ENCODE measurements at regions not wholly inside any gene's neighbourhood (a gene's known extent, or its start where the extent isn't known, plus 50 kb on each side); places are given as distances from the start of the nearest gene placed in this dataset.

DNA sequence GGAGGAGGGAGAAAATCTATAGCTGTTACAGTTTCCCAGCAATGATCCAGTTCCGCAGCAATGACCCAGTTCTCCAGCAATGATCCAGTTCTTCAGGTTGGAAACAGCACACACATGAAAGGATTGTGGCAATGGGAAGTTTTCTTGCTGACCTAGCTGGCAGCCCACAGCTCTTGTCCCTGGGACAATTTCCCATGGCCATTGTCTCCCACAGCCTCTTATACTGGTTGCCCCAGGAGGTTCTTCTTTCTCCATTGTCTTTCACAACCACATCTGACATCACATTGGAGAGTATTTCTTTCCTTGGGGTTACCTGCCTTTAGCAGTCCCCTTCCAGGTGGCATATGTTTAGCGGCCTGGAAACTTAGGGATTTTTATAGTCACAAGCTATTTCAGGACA, 209.8 kb upstream of the PLEKHG7 start:
- DNase-seq (ENCODE audit: low read depth in 6 of 9, low spot score in 9 of 9), result no peak
- no peaks in the 10 kb centered on the region for H3K27me3 ChIP-seq (ENCODE audit: control insufficient read depth in 2 of 2, insufficient read depth in 1 of 2, low read length in 1 of 2)
- no peak overlapping the region for H3K4me3 ChIP-seq (ENCODE audit: low read length in 2 of 2)
- no peaks in the 10 kb centered on the region for H3K9me3 ChIP-seq (ENCODE audit: control insufficient read depth in 2 of 2, insufficient read depth in 1 of 2, low read length in 1 of 2)
- no peak overlapping the region for H3K27ac ChIP-seq (ENCODE audit: low read depth in 1 of 2, low read length in 1 of 2)
- WGBS, result over 99% methylated on average over 2 of the region's 2 CpGs
- H3K36me3 ChIP-seq (ENCODE audit: control insufficient read depth in 2 of 2, insufficient read depth in 2 of 2, low read length in 1 of 2), result no peaks in the 10 kb centered on the region
- H3K4me1 ChIP-seq (ENCODE audit: control insufficient read depth in 2 of 2, insufficient read depth in 2 of 2, low read length in 2 of 2), result no peaks in the 10 kb centered on the region

DNA sequence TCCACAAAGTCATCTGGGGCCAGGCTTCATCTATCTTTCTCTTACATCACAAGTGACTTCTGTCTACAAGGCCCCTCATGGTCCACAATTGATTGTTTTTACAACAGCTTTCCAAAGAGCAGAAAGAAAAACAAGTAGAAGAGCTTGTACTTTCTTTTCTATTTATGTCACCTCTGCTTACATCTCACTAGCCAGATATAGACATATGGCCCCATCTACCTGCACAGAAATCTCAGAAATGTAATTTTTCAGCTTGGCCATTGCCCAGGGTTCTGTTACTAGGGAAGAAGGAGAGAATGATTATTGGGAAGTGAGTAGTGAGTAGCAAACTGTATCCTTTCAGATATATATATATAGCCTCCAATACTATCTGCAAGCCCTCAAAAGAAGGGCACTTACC, 210.5 kb upstream of the PLEKHG7 start:
- no peak overlapping the region for H3K4me3 ChIP-seq (ENCODE audit: low read length in 2 of 2)
- no peaks in the 10 kb centered on the region for H3K36me3 ChIP-seq (ENCODE audit: control insufficient read depth in 2 of 2, insufficient read depth in 2 of 2, low read length in 1 of 2)
- no peaks in the 10 kb centered on the region for H3K4me1 ChIP-seq (ENCODE audit: control insufficient read depth in 2 of 2, insufficient read depth in 2 of 2, low read length in 2 of 2)
- H3K27ac ChIP-seq (ENCODE audit: low read depth in 1 of 2, low read length in 1 of 2), result no peak overlapping the region
- no peaks in the 10 kb centered on the region for H3K9me3 ChIP-seq (ENCODE audit: control insufficient read depth in 2 of 2, insufficient read depth in 1 of 2, low read length in 1 of 2)
- no peaks in the 10 kb centered on the region for H3K27me3 ChIP-seq (ENCODE audit: control insufficient read depth in 2 of 2, insufficient read depth in 1 of 2, low read length in 1 of 2)
- DNase-seq (ENCODE audit: low read depth in 6 of 9, low spot score in 9 of 9), result no peak

DNA sequence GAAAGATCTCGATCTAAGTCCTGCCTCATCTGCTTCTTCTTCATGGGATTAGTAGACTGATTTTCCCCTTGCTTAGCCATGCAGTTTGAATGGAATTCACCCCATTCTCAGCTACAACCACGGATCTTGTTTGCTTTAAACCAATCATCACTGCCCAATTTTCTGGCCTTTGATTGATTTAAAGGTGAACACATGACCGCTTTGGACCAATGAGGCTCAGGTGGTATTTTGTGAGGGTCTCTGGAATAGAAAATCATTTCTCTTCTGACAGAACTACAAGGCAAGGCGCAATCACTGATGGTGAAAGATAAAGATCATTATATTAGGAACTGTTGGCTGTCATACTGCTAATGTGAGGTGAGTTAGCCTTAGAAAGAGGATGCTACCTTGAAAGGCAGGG, 213.0 kb upstream of the PLEKHG7 start:
- no peaks in the 10 kb centered on the region for H3K4me1 ChIP-seq (ENCODE audit: control insufficient read depth in 2 of 2, insufficient read depth in 2 of 2, low read length in 2 of 2)
- no peak for DNase-seq (ENCODE audit: low read depth in 6 of 9, low spot score in 9 of 9)
- no peak overlapping the region for H3K27ac ChIP-seq (ENCODE audit: low read depth in 1 of 2, low read length in 1 of 2)
- H3K4me3 ChIP-seq (ENCODE audit: low read length in 2 of 2), result no peak overlapping the region
- no peaks in the 10 kb centered on the region for H3K9me3 ChIP-seq (ENCODE audit: control insufficient read depth in 2 of 2, insufficient read depth in 1 of 2, low read length in 1 of 2)
- H3K36me3 ChIP-seq (ENCODE audit: control insufficient read depth in 2 of 2, insufficient read depth in 2 of 2, low read length in 1 of 2), result no peaks in the 10 kb centered on the region
- WGBS, result 96% methylated on average over 4 of the region's 4 CpGs
- no peaks in the 10 kb centered on the region for H3K27me3 ChIP-seq (ENCODE audit: control insufficient read depth in 2 of 2, insufficient read depth in 1 of 2, low read length in 1 of 2)

DNA sequence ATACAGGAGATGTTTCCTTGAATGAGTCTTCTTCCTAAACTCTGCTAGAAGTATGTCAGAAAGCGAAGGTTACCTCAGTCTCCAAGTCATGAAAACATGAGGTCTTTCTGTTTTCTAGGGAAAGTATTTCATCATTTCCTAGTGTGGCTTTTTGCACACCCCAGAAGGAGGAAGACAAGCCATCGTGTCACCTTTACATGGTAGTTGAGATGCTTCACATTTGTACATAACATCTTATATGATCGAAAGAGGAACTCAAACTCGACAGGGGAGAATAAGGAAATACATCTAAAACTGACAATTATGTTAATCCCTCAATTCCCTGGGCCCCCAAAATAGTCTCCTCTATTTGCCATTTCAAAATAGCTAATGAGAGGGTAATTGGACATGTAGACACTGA, 214.1 kb upstream of the PLEKHG7 start:
- WGBS, result 50% methylated on average over 4 of the region's 4 CpGs

DNA sequence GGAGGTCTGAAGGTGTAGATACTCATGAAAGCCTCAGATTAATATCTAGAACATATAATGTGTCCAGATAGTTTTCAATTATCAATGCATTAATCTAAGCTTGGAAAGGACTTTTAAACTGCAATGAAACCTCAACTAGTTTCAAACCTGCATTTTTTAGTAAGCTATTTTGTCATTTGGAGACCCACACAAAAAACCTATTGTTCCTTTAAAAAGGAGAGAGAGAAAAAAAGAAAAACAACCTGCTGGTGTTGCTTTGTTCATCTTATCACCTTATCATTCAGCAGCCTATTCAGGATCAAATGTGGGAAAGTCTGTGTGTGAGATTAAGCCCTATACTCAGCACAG, 215.7 kb upstream of the PLEKHG7 start:
- Histone ChIP-seq H3K9me3 (ENCODE audit: control insufficient read depth in 2 of 2, insufficient read depth in 1 of 2, low read length in 1 of 2) (no peaks in the 10 kb centered on the region), H3K27me3 (ENCODE audit: control insufficient read depth in 2 of 2, insufficient read depth in 1 of 2, low read length in 1 of 2) (no peaks in the 10 kb centered on the region), H3K36me3 (ENCODE audit: control insufficient read depth in 2 of 2, insufficient read depth in 2 of 2, low read length in 1 of 2) (no peaks in the 10 kb centered on the region), H3K4me1 (ENCODE audit: control insufficient read depth in 2 of 2, insufficient read depth in 2 of 2, low read length in 2 of 2) (no peaks in the 10 kb centered on the region), H3K4me3 (ENCODE audit: low read length in 2 of 2) (no peak overlapping the region), H3K27ac (ENCODE audit: low read depth in 1 of 2, low read length in 1 of 2) (no peak overlapping the region)
- no peak for DNase-seq (ENCODE audit: low read depth in 6 of 9, low spot score in 9 of 9)

More for the DNA sequence above, 214.1 kb upstream of the PLEKHG7 start:
- Histone ChIP-seq H3K4me1 (ENCODE audit: control insufficient read depth in 2 of 2, insufficient read depth in 2 of 2, low read length in 2 of 2) (no peaks in the 10 kb centered on the region), H3K4me3 (ENCODE audit: low read length in 2 of 2) (no peak overlapping the region), H3K9me3 (ENCODE audit: control insufficient read depth in 2 of 2, insufficient read depth in 1 of 2, low read length in 1 of 2) (no peaks in the 10 kb centered on the region), H3K36me3 (ENCODE audit: control insufficient read depth in 2 of 2, insufficient read depth in 2 of 2, low read length in 1 of 2) (no peaks in the 10 kb centered on the region), H3K27me3 (ENCODE audit: control insufficient read depth in 2 of 2, insufficient read depth in 1 of 2, low read length in 1 of 2) (no peaks in the 10 kb centered on the region), H3K27ac (ENCODE audit: low read depth in 1 of 2, low read length in 1 of 2) (no peak overlapping the region)
- DNase-seq (ENCODE audit: low read depth in 6 of 9, low spot score in 9 of 9), result no peak

DNA sequence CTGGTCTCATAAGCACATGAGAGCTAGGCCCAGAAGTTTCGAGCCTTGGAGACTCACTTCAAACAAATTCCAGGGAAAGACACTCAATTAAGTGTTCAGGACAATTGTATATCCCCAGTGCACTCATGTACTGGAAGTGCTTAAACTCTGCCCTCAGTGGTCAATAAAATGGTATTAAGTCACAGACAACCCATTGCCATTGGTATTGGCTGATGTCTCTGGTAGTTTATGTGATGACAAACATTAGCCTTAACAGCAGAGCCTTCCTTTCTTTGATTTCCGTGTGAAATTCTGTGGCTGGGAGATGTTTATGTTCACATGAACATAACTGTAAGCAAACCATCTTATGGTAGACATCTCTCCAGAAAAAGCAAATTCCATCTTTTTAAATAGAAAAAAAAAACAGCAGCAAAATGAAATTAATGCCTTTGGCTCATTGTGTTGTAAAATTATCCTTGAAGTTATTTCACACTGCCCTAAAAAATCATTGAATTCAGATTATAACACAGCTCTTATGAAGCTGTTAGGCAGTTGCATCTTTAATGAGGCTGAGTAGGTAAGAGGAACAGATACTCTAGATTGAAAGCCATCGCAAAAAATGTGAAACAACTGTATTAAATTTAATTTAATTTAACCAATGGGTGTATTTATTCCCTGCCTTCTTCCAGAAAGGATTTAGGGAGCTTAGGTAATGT, 216.2 kb upstream of the PLEKHG7 start:
- Histone ChIP-seq H3K27ac (ENCODE audit: low read depth in 1 of 2, low read length in 1 of 2) (peak overlapping the region in 1 of 2 donors; percentile 22), H3K36me3 (ENCODE audit: control insufficient read depth in 2 of 2, insufficient read depth in 2 of 2, low read length in 1 of 2) (no peaks in the 10 kb centered on the region), H3K27me3 (ENCODE audit: control insufficient read depth in 2 of 2, insufficient read depth in 1 of 2, low read length in 1 of 2) (no peaks in the 10 kb centered on the region), H3K9me3 (ENCODE audit: control insufficient read depth in 2 of 2, insufficient read depth in 1 of 2, low read length in 1 of 2) (no peaks in the 10 kb centered on the region), H3K4me3 (ENCODE audit: low read length in 2 of 2) (no peak overlapping the region), H3K4me1 (ENCODE audit: control insufficient read depth in 2 of 2, insufficient read depth in 2 of 2, low read length in 2 of 2) (no peaks in the 10 kb centered on the region)
- DNase-seq (ENCODE audit: low read depth in 6 of 9, low spot score in 9 of 9), result no peak
- 97% methylated on average over 3 of the region's 3 CpGs for WGBS

DNA sequence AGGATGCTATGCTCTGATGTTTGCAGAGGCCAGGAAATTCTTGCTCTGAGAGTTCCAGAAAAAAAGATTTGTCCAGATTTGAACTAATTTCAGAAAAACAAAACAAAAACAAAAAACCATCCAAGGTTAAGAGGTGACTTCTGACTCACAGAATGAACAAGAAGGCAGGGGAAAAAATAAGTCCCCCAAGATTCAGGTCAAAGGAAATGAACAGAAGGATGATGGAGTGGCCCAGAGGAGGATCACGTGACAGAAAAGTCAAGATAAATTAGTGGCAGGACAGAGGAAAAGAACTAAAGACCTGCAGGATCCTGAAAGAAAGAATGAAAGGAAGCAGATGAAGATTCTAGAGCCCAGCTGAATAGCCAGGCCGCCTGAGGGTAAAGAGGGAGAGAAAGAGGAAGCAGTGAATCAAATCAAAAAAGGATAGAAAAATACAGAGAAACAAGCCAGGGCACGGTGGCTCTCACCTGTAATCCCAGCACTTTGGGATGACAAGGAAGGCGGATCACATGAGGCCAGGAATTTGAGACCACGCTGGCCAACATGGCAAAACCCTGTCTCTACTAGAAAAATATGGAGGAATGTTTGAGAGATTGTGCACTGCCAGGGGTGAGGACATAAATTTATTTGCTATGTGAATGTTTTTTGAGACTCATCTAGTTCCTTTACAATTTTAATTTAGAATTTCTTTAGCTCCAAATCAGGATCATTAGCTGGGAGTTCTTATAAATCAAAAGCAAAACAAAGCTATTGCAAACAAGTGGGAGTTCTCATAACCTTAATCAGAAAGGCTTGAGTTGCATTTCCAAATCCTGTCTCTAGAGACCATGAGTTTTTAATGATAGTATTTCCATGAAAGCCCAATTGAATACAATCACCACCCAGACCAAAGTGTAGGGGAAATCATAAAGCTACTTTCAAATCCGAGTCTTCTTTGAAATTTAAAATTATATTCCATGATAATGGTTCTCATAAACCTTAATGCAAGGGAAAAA, 217.1 kb upstream of the PLEKHG7 start:
- Histone ChIP-seq H3K4me3 (ENCODE audit: low read length in 2 of 2) (no peak overlapping the region), H3K4me1 (ENCODE audit: control insufficient read depth in 2 of 2, insufficient read depth in 2 of 2, low read length in 2 of 2) (no peaks in the 10 kb centered on the region), H3K36me3 (ENCODE audit: control insufficient read depth in 2 of 2, insufficient read depth in 2 of 2, low read length in 1 of 2) (no peaks in the 10 kb centered on the region), H3K9me3 (ENCODE audit: control insufficient read depth in 2 of 2, insufficient read depth in 1 of 2, low read length in 1 of 2) (no peaks in the 10 kb centered on the region), H3K27ac (ENCODE audit: low read depth in 1 of 2, low read length in 1 of 2) (no peak overlapping the region), H3K27me3 (ENCODE audit: control insufficient read depth in 2 of 2, insufficient read depth in 1 of 2, low read length in 1 of 2) (no peaks in the 10 kb centered on the region)
- DNase-seq (ENCODE audit: low read depth in 6 of 9, low spot score in 9 of 9), result no peak
- WGBS, result 75% methylated on average over 6 of the region's 6 CpGs

DNA sequence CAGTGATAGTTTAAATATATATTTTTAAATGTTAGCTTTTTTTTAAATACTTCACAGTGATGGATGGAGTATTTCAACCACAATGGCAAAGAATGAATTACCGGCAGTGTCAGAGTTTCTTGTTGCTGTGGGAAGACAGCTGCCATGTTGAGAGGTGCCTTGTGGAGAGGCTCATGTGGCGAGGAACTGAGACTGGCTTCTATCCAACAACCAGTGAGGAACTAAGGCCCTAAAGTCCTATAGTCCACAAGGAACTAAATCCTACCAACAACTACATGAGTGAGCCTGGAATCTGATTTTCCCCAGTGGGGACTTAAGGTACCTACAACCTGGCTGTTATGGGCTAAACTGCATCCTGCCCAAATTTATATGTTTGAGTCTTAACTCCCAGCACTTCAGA, 220.2 kb upstream of the PLEKHG7 start:
- H3K4me1 ChIP-seq (ENCODE audit: control insufficient read depth in 2 of 2, insufficient read depth in 2 of 2, low read length in 2 of 2), result no peaks in the 10 kb centered on the region
- DNase-seq (ENCODE audit: low read depth in 6 of 9, low spot score in 9 of 9), result no peak
- H3K9me3 ChIP-seq (ENCODE audit: control insufficient read depth in 2 of 2, insufficient read depth in 1 of 2, low read length in 1 of 2), result no peaks in the 10 kb centered on the region
- H3K27me3 ChIP-seq (ENCODE audit: control insufficient read depth in 2 of 2, insufficient read depth in 1 of 2, low read length in 1 of 2), result no peaks in the 10 kb centered on the region
- no peak overlapping the region for H3K27ac ChIP-seq (ENCODE audit: low read depth in 1 of 2, low read length in 1 of 2)
- H3K36me3 ChIP-seq (ENCODE audit: control insufficient read depth in 2 of 2, insufficient read depth in 2 of 2, low read length in 1 of 2), result no peaks in the 10 kb centered on the region
- H3K4me3 ChIP-seq (ENCODE audit: low read length in 2 of 2), result no peak overlapping the region
- WGBS, result 96% methylated on average over 2 of the region's 2 CpGs

DNA sequence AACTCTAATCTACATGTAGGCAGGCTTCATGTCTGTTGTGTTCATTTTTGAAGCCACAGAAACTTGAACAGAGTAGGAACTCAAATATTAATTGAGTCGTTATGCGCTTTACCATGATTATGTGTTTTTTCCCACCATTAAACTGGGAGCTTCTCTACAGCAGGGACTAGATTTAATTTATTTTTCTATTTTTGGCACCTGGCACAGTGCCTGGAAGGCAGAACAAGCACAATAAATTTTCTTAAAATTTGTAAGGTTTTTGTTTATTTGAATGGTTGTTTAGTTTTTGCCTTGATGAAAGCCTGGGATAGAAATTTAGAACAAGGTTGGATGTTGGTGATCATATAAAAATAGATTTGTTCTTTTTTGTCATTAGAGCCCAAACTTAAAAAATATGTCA, 221.7 kb upstream of the PLEKHG7 start:
- no peak for DNase-seq (ENCODE audit: low read depth in 6 of 9, low spot score in 9 of 9)
- no peaks in the 10 kb centered on the region for H3K36me3 ChIP-seq (ENCODE audit: control insufficient read depth in 2 of 2, insufficient read depth in 2 of 2, low read length in 1 of 2)
- H3K27me3 ChIP-seq (ENCODE audit: control insufficient read depth in 2 of 2, insufficient read depth in 1 of 2, low read length in 1 of 2), result no peaks in the 10 kb centered on the region
- no peak overlapping the region for H3K27ac ChIP-seq (ENCODE audit: low read depth in 1 of 2, low read length in 1 of 2)
- no peaks in the 10 kb centered on the region for H3K9me3 ChIP-seq (ENCODE audit: control insufficient read depth in 2 of 2, insufficient read depth in 1 of 2, low read length in 1 of 2)
- no peaks in the 10 kb centered on the region for H3K4me1 ChIP-seq (ENCODE audit: control insufficient read depth in 2 of 2, insufficient read depth in 2 of 2, low read length in 2 of 2)
- WGBS, result 99% methylated on average over 2 of the region's 2 CpGs
- no peak overlapping the region for H3K4me3 ChIP-seq (ENCODE audit: low read length in 2 of 2)

Measured in thymus (tissue), 11 donors.